Testis (tissue), 2 donors: ENCODE measurements at regions not wholly inside any gene's neighbourhood (a gene's known extent, or its start where the extent isn't known, plus 50 kb on each side); places are given as distances from the start of the nearest gene placed in this dataset.

Source experiments
- POLR2A ChIP-seq: fragments of 450-650 bp; IDR thresholded peaks from one replicate; pipeline ENCODE4 v1.6.1; 2017; ENCODE audit warnings: antibody characterized with exemption, mild to moderate bottlenecking, moderate library complexity
- TF ChIP-seq, protein P1 (sequence below), 3 experiments: fragments of 450-650 bp in 2 of 3; fragments of 200-600 bp in 1 of 3; sonication (generic) in 1 of 3; IDR thresholded peaks; one replicate each; pipeline ENCODE4 v1.5.1; 2016 to 2019; ENCODE audit warnings: antibody characterized with exemption in 3 of 3, mild to moderate bottlenecking in 2 of 3, moderate library complexity in 1 of 3

DNA sequence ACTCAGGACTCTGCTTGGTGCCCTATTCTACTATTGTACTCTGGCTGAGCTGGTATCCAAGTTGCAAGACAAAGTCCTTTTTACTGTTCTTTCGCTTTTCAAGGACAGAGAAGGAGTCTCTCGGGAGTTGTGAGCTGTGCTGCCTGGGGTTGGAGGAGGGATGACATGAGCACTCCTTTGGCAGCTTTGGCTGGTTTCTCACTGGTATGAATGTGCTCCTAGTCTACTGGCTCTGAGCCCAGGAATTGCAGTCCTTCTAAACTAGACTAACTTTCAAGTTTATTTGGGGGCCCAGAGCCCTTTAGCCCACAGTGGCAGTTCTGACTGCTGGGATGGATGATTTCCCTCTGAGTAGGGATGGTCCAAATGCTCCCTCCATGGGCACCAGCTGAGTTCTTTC lies 997.1 kb downstream of the RAB28 start:
- TF ChIP-seq, protein P1, sequence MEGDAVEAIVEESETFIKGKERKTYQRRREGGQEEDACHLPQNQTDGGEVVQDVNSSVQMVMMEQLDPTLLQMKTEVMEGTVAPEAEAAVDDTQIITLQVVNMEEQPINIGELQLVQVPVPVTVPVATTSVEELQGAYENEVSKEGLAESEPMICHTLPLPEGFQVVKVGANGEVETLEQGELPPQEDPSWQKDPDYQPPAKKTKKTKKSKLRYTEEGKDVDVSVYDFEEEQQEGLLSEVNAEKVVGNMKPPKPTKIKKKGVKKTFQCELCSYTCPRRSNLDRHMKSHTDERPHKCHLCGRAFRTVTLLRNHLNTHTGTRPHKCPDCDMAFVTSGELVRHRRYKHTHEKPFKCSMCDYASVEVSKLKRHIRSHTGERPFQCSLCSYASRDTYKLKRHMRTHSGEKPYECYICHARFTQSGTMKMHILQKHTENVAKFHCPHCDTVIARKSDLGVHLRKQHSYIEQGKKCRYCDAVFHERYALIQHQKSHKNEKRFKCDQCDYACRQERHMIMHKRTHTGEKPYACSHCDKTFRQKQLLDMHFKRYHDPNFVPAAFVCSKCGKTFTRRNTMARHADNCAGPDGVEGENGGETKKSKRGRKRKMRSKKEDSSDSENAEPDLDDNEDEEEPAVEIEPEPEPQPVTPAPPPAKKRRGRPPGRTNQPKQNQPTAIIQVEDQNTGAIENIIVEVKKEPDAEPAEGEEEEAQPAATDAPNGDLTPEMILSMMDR (IDR thresholded peaks at IDR 0.05), result no peak
- TF ChIP-seq POLR2A, result no peak
